ENCODE measurements at regions not wholly inside any gene's neighbourhood (a gene's known extent, or its start where the extent isn't known, plus 50 kb on each side); places are given as distances from the start of the nearest gene placed in this dataset.
A peak's percentile ranks its signal among the peaks of the same experiment; 100 is the strongest.

GRCh38 chr1:165036403-165036802, 320.1 kb downstream of the LMX1A start:
- no peak for TF ChIP-seq CTCF (IDR thresholded peaks at IDR 0.05; ENCODE audit: insufficient read depth, low read depth, low read length, missing control alignments)
- H3K4me3 ChIP-seq (ENCODE audit: low read length), result no peak overlapping the region
- DNase-seq (ENCODE audit: low read depth), result peak; percentile 51

DNA sequence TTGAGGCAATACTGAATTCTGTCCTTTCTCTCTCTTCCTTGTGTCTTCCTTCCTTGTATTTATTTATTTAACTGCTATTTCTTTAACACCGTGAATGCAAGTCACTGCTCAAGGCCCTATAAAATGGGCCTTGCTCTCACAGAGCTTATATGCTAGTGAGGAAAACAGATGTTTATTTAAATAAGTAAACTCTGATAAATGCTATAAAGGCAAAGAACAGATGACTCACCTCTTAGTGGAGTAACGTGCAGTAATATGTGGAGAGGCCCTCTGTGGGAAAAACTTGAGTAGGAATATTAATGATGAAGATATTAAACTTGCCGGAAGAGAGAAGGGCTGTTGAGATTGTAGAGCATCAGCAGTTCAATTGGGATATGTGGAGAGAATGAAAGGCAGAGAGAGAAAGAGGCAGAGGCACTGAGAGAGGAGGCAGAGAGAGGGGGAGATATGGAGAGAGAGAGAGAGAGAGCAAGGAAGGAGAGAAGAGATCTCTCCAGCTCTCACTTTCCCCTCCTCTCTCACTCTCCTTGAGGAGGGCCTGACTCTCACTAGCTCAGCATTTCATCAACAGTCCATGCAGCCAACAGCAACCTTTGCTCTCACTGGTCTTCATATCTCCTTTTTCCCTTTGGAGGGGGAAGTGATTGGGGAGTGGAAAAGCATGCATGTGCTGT, 322.2 kb downstream of the LMX1A start:
- TF ChIP-seq CTCF (IDR thresholded peaks at IDR 0.05; ENCODE audit: insufficient read depth, low read depth, low read length, missing control alignments), result no peak
- H3K4me3 ChIP-seq (ENCODE audit: low read length), result no peak overlapping the region
- DNase-seq (ENCODE audit: low read depth), result peak; percentile 18

DNA sequence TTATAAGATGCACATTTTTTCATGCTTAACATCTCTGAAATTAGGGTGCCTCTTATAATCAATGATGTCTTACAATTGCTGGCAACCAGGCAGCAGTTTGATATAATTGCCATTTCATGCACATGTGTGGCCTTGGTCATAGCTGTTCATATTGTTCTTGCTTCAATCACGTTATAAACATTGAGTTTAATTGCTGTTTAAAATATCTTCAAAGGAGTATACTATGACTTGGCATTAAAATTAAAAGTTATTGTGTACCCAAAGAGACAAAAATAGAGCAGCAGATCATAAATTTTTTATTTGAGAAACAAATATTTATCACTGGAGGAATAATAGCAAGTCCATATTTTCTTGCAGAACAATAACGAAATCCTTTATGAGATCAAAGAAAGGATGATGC, 325.5 kb downstream of the LMX1A start:
- H3K4me3 ChIP-seq (ENCODE audit: low read length), result no peak overlapping the region
- DNase-seq (ENCODE audit: low read depth), result no peak
- TF ChIP-seq CTCF (IDR thresholded peaks at IDR 0.05; ENCODE audit: insufficient read depth, low read depth, low read length, missing control alignments), result no peak

DNA sequence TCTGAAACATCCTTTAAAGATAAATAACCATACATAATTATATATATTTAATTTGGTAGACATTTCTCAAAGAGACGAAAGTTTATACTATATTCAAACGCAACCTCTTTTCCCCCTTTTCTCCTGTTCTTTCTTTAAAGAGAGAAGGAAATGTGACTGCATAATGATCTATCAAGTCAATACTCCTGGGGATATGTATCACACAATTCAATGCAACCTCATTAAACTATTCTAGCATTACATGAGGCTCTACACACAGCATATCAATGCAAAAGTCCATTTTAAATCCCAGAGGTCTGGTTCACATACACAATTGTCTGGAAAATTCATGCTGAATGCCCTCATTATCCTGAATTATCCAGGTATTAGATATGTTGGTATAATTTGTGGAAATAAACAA, 330.7 kb downstream of the LMX1A start:
- no peak overlapping the region for H3K4me3 ChIP-seq (ENCODE audit: low read length)
- no peak for TF ChIP-seq CTCF (IDR thresholded peaks at IDR 0.05; ENCODE audit: insufficient read depth, low read depth, low read length, missing control alignments)
- DNase-seq (ENCODE audit: low read depth), result no peak

- no peak for DNase-seq (ENCODE audit: low read depth)
- no peak for TF ChIP-seq CTCF (IDR thresholded peaks at IDR 0.05; ENCODE audit: insufficient read depth, low read depth, low read length, missing control alignments)
- H3K4me3 ChIP-seq (ENCODE audit: low read length), result no peak overlapping the region
Measured at GRCh38 chr1:165014753-165015152, 341.8 kb downstream of the LMX1A start.

DNA sequence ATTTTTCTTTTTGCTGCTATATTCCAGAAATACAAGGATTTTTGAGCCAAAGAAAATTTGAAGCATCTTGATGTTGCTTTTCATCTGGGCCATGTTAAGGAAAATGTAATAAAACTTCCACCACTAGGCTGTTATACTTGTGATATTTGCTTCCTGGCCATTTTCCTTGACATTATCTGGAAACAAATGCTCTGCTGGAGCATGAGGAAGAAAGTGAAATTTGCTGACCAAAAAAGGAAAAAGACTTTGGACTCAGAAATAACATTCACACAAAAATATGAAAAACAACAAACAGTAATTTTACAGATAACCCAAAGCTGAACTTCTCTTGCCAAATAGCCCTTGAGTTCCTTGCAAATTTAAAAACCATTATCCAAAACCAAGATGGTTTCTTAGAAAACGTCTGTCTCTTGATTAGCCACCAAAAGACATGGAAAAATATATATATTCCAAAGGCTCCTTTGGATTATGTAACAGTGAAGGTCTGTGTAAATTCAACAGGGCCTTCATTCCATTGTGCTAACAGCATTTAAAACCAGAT, 344.5 kb downstream of the LMX1A start:
- TF ChIP-seq CTCF (IDR thresholded peaks at IDR 0.05; ENCODE audit: insufficient read depth, low read depth, low read length, missing control alignments), result no peak
- DNase-seq (ENCODE audit: low read depth), result no peak
- no peak overlapping the region for H3K4me3 ChIP-seq (ENCODE audit: low read length)

- no peak overlapping the region for H3K4me3 ChIP-seq (ENCODE audit: low read length)
- no peak for DNase-seq (ENCODE audit: low read depth)
- no peak for TF ChIP-seq CTCF (IDR thresholded peaks at IDR 0.05; ENCODE audit: insufficient read depth, low read depth, low read length, missing control alignments)
Measured at GRCh38 chr1:165011186-165011585, 345.3 kb downstream of the LMX1A start.

Data from epithelial cell of esophagus (primary cell).